ENCODE measurements at regions not wholly inside any gene's neighbourhood (a gene's known extent, or its start where the extent isn't known, plus 50 kb on each side); places are given as distances from the start of the nearest gene placed in this dataset.

- H3K79me2 ChIP-seq (ENCODE audit: insufficient read depth, low read depth, low read length) = no peaks in the 10 kb centered on the region
- H3K9me3 ChIP-seq (ENCODE audit: low read length) = no peaks in the 10 kb centered on the region
- ChIA-PET POLR2A (no interaction called here), CTCF (ENCODE audit: unreplicated experiment) (no interaction called here)
- intact Hi-C loops (cut with micrococcal nuclease; ENCODE audit: unreplicated experiment) = no loop called here
- no peak overlapping the region for H3K4me2 ChIP-seq (ENCODE audit: low read length)
- no peak for TF ChIP-seq EZH2phosphoT487 (IDR thresholded peaks at IDR 0.05; ENCODE audit: borderline replicate concordance, low read depth, low read length)
- no peak for TF ChIP-seq CTCF (conservative IDR thresholded peaks at IDR 0.05; ENCODE audit: low read length)
- BruUV-seq (replicated peaks) = no TSS peak
- H3K27ac ChIP-seq (ENCODE audit: low read depth, low read length, poor library complexity, severe bottlenecking) = no peak overlapping the region
- DNase-seq (ENCODE audit: low spot score) = no peak
- H3K9me2 ChIP-seq (ENCODE audit: insufficient read depth, low read length) = no peaks in the 10 kb centered on the region
- no peaks in the 10 kb centered on the region for H4K20me1 ChIP-seq (ENCODE audit: insufficient read depth, low read length)
- H2AFZ ChIP-seq (ENCODE audit: low read length) = no peak overlapping the region
- H3K4me1 ChIP-seq (ENCODE audit: insufficient read depth, low read length, poor library complexity, severe bottlenecking) = no peaks in the 10 kb centered on the region
- H3K4me3 ChIP-seq (ENCODE audit: low read depth, low read length, poor library complexity, severe bottlenecking) = no peak overlapping the region
- no peaks in the 10 kb centered on the region for H3K36me3 ChIP-seq (ENCODE audit: insufficient read depth, low read length)
Measured at GRCh38 chr11:81052344-81053158, 1611.7 kb upstream of the TENM4 start.

GRCh38 chr11:81039916-81040524, 1599.2 kb upstream of the TENM4 start:
- H4K20me1 ChIP-seq (ENCODE audit: insufficient read depth, low read length) = no peaks in the 10 kb centered on the region
- CTCF ChIA-PET (ENCODE audit: unreplicated experiment) = no interaction called here
- no TSS peak for BruUV-seq (replicated peaks)
- H3K4me3 ChIP-seq (ENCODE audit: low read depth, low read length, poor library complexity, severe bottlenecking) = no peak overlapping the region
- no peak for DNase-seq (ENCODE audit: low spot score)
- no peaks in the 10 kb centered on the region for H3K36me3 ChIP-seq (ENCODE audit: insufficient read depth, low read length)
- no peak overlapping the region for H3K4me2 ChIP-seq (ENCODE audit: low read length)
- H3K27ac ChIP-seq (ENCODE audit: low read depth, low read length, poor library complexity, severe bottlenecking) = no peak overlapping the region
- no peak for TF ChIP-seq CTCF (conservative IDR thresholded peaks at IDR 0.05; ENCODE audit: low read length)
- no peak for TF ChIP-seq EZH2phosphoT487 (IDR thresholded peaks at IDR 0.05; ENCODE audit: borderline replicate concordance, low read depth, low read length)
- POLR2A ChIA-PET = no interaction called here
- no peaks in the 10 kb centered on the region for H3K79me2 ChIP-seq (ENCODE audit: insufficient read depth, low read depth, low read length)
- H3K4me1 ChIP-seq (ENCODE audit: insufficient read depth, low read length, poor library complexity, severe bottlenecking) = no peaks in the 10 kb centered on the region
- no peaks in the 10 kb centered on the region for H3K9me2 ChIP-seq (ENCODE audit: insufficient read depth, low read length)
- no peaks in the 10 kb centered on the region for H3K9me3 ChIP-seq (ENCODE audit: low read length)
- no peak overlapping the region for H2AFZ ChIP-seq (ENCODE audit: low read length)
- intact Hi-C loops (cut with micrococcal nuclease; ENCODE audit: unreplicated experiment) = no loop called here
